Thyroid gland (tissue), 4 donors: ENCODE measurements at regions not wholly inside any gene's neighbourhood (a gene's known extent, or its start where the extent isn't known, plus 50 kb on each side); places are given as distances from the start of the nearest gene placed in this dataset.

Source experiments
- CTCF ChIP-seq, 6 experiments: fragments of 200-600 bp in 3 of 6; fragments of 450-650 bp in 3 of 6; sonication (generic) in 3 of 6; IDR thresholded peaks; one replicate each; pipeline ENCODE4 v1.5.1; 2016 to 2019; ENCODE audit warnings: antibody characterized with exemption in 6 of 6, mild to moderate bottlenecking in 2 of 6, inconsistent platforms in 1 of 6, moderate library complexity in 1 of 6
- POLR2A ChIP-seq, 2 donors: fragments of 450-650 bp; IDR thresholded peaks; one replicate each; pipeline ENCODE4 v1.6.1; 2017; ENCODE audit warnings: antibody characterized with exemption in 2 of 2, mild to moderate bottlenecking in 2 of 2, moderate library complexity in 1 of 2

GRCh38 chr7:142584765-142585164 is 164.5 kb upstream of the PRSS1 start:
- TF ChIP-seq POLR2A (IDR thresholded peaks at IDR 0.05) (no peak), CTCF (IDR thresholded peaks at IDR 0.05) (no peak)
